ENCODE measurements at regions not wholly inside any gene's neighbourhood (a gene's known extent, or its start where the extent isn't known, plus 50 kb on each side); places are given as distances from the start of the nearest gene placed in this dataset.

GRCh38 chr2:195542067-195542466, 115.0 kb upstream of the SLC39A10 start:
- no peak for TF ChIP-seq CTCF (IDR thresholded peaks at IDR 0.05 in 8 of 11, conservative IDR thresholded peaks at IDR 0.05 in 3 of 11)
- TF ChIP-seq POLR2A (IDR thresholded peaks at IDR 0.05): no peak
- TF ChIP-seq POLR2AphosphoS5 (IDR thresholded peaks at IDR 0.05): no peak

Data from spleen (tissue), 7 donors.